Stomach (tissue), 4 donors: ENCODE measurements at regions not wholly inside any gene's neighbourhood (a gene's known extent, or its start where the extent isn't known, plus 50 kb on each side); places are given as distances from the start of the nearest gene placed in this dataset.

Source experiments
- EP300 ChIP-seq: sonication (generic); formaldehyde crosslinking; IDR thresholded peaks from one replicate; pipeline ENCODE4 v1.6.1; 2017; ENCODE audit warnings: antibody characterized with exemption
- TF ChIP-seq, protein P1 (sequence below), 7 experiments: fragments of 450-650 bp in 4 of 7; fragments of 200-600 bp in 3 of 7; sonication (generic) in 3 of 7; IDR thresholded peaks; one replicate each; pipeline ENCODE4 v1.5.1; 2016 to 2019; ENCODE audit warnings: antibody characterized with exemption in 7 of 7, control low read depth in 2 of 7, mild to moderate bottlenecking in 1 of 7

DNA sequence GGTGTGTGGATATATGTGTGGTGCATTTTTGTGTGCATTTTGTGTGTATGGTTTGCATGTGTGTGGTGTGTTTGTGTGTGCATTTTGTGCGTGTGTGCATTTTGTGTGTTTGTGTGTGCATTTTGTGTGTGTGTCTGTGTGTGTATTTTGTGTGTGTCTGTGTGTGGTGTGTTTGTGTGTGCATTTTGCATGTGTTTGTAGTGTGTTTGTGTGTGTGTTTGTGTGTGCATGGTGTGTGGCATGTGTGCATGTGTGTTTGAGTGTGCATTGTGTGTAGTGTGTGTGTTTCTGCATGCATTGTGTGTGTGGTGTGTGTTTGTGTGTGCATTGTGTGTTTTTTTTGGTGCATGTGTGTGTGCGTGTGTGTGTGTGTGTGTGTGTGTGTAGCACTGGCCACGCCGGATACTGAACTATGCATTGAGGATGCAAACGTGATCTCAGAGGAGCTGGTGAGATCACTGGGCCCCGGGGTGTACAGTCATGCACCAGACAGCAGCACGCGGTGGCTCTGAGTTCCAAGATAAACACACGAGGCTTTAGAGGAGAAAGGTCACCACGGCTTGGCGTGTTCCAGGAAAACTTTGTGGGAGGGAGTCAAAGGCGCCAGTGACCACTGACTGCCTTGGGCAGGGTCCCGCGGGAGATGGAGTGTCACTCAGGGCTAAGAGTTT, 106.6 kb upstream of the SHH start:
- TF ChIP-seq, protein P1, sequence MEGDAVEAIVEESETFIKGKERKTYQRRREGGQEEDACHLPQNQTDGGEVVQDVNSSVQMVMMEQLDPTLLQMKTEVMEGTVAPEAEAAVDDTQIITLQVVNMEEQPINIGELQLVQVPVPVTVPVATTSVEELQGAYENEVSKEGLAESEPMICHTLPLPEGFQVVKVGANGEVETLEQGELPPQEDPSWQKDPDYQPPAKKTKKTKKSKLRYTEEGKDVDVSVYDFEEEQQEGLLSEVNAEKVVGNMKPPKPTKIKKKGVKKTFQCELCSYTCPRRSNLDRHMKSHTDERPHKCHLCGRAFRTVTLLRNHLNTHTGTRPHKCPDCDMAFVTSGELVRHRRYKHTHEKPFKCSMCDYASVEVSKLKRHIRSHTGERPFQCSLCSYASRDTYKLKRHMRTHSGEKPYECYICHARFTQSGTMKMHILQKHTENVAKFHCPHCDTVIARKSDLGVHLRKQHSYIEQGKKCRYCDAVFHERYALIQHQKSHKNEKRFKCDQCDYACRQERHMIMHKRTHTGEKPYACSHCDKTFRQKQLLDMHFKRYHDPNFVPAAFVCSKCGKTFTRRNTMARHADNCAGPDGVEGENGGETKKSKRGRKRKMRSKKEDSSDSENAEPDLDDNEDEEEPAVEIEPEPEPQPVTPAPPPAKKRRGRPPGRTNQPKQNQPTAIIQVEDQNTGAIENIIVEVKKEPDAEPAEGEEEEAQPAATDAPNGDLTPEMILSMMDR (IDR thresholded peaks at IDR 0.05) = no peak
- no peak for TF ChIP-seq EP300
